Islet of Langerhans (tissue), 1 donor: ENCODE measurements at regions not wholly inside any gene's neighbourhood (a gene's known extent, or its start where the extent isn't known, plus 50 kb on each side); places are given as distances from the start of the nearest gene placed in this dataset.
"Not testable (repeated sequence)": the region's sequence is repeated elsewhere in the genome, so short reads cannot be mapped to it uniquely, and the experiment has no call there.

Experiments used
- FAIRE-seq: peaks from one replicate; lab custom pipeline; 2011; peaks lifted over from hg19 to GRCh38; lab: Jason Lieb, UNC

DNA sequence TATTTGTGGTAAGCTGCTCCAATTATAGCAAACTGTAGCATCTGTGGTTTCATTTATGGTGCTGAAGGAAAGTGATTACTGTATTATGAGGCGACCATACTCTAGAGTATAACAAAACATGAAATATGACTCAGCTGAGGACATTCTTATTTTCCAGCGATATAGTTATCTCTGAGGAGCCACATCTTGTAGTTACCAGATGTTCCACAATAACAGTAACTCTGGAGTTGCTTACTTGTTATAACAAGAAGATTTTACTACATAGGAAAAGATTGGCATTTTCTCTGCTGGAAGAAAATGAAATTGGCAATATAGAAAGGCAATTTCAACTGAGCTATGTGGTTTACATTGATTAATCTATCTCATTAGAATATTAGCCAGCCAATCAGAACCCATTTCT is 1634.2 kb downstream of the PCDH9 start:
- no peak for FAIRE-seq

DNA sequence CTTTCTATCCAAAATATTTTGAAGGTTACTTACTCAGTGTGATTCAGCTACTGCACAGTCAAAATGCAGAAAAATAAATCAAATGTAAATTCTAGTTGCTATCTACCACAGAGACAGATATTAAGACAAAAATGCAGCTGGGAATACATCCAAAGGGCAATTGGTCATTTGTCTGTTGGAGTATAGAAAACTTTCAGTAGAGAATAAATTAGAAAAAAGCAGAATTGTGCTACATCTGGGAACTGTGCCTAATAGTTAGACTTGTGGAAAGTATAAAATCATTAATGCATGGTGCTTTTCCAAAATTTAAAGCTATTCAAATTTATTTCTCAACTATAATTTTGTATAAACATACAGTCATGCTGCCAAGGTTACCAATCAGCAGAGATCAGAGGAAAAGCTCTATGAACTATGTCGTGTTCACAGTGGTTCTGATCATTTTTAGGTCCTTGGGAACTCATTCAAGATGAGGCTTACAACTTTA is 1635.8 kb downstream of the PCDH9 start:
- FAIRE-seq, result no peak

DNA sequence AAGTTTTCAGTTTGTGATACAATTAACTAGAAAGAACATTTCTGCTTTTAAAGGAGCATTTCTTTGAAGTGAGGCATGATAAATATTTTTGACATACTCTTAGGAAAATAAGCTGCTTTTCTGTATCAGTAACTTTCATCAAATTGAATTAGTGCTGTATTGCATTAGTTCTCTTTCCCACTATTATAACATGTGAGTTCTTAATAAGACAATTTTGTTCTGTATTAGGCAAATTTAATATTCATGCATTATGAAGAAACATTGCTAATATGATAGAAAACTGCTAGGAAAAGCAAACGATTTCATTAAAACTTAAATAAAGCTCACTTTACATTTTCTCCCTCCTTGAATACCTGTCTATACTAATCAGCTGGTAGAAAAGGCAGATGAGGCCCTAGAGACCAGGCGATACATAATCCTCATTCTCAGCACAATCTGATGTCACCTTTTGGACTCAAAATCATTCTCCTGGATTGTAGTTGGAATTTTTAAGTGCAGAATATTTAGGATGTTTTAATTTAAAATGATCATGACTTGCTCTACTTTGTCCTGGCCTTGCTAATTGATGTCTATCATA is 1636.8 kb downstream of the PCDH9 start:
- FAIRE-seq, result no peak

DNA sequence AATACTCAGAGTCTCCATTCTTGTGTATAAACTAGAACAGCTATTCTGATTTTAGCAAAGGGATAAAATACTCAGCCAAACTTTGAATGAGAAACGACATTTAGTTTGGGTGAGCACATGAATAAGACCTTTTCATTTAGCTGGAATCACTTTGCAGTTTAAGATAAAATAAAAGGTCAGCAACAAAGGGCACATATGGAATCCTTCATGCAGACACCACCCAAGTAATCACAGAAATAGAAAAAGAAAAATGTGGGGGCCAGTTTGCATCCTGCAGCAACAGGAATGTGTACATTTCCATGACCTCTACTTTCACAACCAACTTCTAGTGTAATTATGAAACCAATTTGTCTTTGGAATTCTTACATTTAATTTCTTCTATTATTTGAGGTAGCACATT is 1637.4 kb downstream of the PCDH9 start:
- no peak for FAIRE-seq

DNA sequence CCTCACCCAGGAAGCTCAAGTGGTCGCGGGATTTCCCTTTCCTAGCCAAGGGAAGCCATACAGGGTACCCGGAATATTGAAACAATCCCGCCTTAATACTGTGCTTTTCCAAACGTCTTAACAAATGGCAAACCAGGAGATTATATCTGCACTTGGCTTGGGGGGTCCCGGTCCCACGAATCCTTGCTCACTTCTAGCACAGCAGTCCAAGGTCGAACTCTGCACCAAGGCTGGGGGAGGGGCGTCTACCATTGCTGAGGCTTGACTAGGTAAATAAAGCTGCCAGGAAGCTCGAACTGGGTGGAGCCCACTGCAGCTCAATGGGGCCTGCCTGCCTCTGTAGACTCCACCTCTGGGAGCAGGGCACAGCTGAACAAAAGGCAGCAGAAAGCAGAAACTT is 1644.8 kb downstream of the PCDH9 start:
- FAIRE-seq, result no peak

DNA sequence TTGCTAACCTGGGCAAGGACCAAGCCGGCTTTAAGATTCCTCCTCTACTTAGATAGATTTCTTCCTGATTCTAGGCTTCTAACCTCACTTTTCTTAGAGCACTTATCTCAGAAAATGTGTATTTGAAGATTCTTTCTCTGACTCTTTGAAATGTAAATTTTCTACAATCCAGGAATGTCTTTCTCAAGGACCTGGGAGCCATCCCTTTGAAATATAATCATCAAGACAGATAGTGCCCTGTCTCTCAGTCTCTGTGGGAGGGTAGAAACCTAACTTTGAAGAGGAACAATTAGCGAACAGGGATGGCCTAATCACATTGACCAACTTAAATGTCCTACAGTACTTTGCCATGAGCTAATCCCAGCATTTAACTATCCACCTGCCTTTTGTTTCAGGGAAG is 1646.0 kb downstream of the PCDH9 start:
- no peak for FAIRE-seq

DNA sequence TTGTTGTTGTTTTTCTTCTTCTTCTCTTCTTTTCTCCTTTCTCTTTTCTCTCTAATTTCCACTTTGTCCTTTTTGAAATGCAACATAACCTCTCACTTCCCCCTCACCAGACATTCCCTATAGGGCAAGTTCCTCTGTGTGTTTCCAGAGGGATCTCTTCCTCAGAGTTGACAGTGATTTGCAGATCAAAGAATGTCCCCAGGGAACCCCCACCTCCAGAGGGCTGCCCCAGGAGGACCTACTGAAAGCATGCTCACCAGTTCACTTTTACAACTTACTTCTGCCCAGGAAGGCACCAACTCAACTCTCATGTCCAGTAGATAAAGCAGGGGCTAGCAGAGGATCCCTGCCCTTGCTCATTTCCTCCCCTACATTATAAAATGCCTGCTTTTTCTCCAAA is 1648.0 kb downstream of the PCDH9 start:
- no peak for FAIRE-seq

DNA sequence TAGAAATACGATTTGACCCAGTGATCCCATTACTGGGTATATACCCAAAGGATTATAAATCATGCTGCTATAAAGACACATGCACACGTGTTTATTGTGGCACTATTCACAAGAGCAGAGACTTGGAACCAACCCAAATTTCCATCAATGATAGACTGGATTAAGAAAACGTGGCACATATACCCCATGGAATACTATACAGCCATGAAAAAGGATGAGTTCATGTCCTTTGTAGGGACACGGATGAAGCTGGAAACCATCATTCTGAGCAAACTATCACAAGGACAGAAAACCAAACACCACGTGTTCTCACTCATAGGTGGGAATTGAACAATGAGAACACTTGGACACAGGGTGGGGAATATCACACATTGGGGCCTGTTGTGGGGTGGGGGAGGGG is 1665.6 kb downstream of the PCDH9 start:
- FAIRE-seq, result not testable (repeated sequence)

DNA sequence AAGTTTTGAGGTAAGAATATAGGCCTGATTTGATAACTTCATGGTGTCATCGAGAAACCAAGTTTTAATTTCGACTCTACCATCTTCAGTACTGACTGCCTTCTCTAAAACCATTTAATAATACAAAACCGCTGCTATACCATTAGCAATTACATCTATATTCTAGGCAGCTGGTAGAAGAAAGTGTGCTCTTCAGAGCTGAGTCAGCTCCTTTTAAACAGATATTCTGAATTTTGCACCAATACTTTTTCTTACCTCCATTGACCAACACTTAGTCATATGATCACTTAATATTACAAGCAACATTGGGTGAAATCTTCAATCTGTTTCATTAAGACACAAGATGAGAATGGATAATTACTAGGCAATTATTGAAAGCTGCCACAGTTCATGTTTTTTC is 1667.8 kb downstream of the PCDH9 start:
- FAIRE-seq, result no peak

DNA sequence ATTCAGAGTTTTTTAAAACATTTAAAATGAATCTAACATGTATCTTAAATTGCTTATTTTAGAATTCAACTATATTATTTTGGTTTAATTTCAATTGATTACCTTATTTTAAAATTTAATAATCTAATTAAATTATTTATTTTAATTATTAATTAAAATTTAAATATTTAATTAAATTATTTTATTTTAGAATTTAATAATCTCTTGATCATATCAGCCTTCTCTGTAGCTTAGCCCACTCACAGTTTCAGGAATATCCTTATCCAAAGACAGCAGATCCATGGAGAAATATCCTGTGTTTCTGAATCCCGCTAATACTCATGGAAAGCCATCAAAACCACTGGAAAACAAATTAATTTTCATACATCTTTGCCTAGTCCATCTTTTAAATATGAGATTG is 1669.2 kb downstream of the PCDH9 start:
- no peak for FAIRE-seq

DNA sequence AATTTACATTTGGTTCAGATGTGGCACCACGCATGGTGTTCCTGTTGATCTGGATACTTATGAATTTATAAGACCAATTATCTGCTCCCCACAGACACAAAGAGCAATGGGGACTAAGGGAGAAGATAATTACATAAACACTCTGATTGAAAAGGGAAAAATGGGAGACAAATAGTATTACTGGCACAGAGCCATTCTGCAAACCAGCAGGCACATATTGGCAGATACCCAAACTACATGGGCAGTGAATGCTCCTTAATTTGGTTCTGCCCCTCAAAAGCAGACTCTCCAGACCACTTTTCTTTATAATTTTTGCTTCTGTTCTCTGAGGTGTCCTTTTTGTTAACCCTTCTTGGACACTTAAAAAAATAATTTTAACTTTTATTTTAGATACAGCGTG is 1674.2 kb downstream of the PCDH9 start:
- FAIRE-seq, result no peak

DNA sequence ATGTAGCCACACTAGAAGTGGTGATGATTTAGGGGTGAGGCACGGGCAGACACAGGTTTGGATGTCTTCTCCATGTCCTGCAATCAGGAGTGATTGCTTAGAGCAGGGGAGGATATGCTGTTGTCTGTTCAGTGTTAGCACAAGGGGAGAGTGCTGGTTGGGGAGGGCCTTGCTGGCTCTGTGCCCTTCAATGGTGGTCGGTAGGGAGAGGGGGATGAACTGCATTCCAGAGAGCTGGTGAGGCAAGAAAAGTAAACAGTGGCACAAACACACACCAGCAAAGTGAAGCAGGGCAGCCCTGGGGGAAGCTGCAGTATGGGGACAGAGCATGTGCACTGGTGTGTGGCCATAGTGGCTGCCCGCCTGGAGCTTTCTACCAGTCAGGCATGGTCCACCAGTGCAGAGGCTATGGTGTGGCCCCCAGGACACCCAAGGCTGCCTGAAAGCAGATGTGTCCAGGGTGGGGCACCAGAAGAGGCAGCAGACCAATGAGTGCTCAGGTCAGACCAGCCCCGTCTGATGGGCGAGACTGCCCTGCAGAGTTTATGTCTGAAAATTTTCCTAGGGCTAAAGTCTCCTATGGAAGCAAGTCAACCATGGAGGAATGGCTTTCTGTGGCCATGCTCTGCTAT is 1676.9 kb downstream of the PCDH9 start:
- FAIRE-seq, result no peak

DNA sequence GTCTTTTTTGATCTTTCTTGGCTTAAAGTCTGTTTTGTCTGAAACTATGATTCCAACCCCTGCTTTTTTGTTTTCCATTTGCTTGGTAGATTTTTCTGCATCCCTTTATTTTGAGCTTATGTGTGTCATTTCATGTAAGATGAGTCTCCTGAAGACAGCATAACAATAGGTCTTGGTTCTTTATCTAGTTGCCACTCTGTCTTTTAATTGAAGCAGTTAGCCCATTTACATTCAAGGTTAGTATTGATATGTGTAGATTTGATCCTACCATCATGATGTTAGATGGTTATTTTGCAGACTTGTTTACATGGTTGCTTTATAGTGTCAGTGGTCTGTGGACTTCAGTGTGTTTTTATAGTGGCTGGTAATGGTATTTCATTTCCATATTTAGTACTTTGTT is 1678.9 kb downstream of the PCDH9 start:
- FAIRE-seq, result no peak

DNA sequence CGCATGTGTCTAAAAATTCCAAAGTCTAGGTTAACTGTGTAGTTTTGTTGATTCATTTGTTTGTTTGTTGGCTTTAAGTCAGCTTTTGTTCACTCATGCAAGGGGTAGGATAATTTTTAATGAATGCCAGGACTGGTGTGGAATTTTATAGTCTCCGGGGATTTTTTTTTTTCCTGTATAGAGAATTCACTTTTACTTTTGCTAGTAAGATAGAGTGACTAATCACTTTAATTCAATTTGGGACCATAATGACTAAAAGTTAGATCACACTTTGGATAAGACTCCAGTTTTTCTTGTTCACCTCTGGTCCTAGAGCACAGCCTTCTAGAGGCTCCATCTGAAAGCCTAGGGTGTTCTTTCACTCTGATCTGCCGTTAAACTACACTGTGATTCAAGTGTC is 1690.0 kb downstream of the PCDH9 start:
- FAIRE-seq, result no peak

DNA sequence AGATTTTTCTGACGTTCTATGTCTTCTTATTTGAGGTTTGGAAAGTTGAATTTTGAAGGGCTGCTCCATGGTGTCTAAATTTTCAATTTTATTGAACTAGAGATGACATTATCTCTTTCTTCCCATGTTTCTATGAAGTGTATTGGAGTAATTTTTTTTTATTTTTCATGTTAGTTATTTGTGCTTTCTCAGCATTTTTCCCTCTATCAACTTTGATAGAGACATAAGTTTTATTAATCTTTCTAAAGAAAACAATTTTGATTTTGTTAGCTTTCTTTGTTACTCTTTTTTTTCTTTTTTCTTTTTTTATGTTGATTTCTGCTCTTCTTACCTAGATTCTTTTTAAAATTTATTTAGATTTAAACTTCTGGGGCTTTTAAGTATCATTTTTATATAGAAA is 1694.8 kb downstream of the PCDH9 start:
- no peak for FAIRE-seq

DNA sequence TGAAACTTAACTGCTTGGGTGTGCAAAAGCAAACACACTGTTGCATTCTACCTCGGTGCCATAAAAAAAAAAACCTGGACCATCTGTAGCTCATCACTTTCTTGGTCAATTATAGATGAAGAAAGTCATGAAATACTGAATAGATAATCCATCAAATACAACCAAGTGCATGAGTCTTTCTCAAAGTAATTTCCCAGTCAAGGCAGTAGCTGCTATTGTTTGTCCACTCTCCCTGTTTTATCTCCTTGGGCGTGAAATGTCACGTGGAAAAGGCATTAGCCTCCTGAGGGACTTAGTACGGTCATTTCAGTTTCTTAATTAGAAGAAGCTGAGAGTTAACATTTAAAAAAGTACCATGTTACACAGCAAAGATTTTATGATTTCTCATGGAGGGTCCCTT is 1697.9 kb downstream of the PCDH9 start:
- FAIRE-seq, result no peak

DNA sequence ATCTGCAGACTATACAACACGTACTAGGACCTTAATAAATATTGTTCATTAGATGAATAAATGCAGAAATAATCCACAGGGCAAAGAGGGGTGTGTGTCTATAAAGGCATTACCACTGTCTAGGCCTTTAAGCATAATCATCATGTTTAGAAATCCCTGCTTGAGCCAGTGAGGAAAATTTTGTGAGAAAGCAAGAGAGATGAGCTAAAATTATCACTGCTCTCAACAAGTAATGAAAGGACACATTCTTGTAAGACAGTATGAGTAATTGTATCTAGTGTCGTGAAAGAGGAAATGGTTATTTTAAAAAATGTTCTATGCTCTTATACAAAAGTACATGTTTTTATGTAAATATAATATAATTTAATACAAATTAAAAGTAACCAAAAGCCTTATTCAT is 1699.4 kb downstream of the PCDH9 start:
- no peak for FAIRE-seq

DNA sequence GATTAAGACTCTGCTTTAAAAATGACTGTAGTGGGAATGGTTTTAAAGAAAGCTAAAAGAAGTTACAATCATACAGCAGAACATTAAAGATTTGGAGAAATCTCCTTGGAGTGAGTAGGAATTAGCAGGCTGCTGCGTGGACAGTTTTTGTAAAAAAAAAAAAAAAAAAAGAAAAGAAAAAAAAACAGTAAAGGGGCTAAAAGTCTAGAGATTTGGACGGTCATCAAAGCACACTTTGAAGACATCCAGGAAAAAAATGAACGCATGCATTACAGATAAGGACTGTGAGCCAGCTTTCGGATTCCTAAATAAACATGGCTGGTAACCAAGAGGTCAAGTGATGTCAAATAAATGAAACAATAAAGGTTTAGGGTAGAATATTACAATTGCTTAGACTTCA is 1700.6 kb downstream of the PCDH9 start:
- FAIRE-seq, result no peak

DNA sequence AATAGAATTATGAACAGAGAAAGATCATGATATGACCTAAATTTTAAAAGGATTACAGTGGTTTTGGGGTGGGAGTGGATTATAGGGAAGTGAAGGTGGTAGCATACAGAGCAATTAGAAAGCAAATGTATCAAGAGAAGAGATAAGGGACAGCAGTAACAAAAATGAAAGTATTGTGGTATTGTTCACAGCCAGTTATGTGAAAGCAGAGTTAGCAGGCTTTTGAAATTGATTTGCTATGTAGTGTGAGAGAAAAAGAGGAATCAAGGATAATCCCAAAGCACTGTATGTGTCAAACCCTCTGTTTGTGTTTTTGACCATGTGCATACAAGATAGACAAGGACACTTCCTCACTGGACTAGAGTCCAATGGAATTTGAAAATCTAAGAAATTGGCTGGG is 1721.4 kb downstream of the PCDH9 start:
- no peak for FAIRE-seq

DNA sequence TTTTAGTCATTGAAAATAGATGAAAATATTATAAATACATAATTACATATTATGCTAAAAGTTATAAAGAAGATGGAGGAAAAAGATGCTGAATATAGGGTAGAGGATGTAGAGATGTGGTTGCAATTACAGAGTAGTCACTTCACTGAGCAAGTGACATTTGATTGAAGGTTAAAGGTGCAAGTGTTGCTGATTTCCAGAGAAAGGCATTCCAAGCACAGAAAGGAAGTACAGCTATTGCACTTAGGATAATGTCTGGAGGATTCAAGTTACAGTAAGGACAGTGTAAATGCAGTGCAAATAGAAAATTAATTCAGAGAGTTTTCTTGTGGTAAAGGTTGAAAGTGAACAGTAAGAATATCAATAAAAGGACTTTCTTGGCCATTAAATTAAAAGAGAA is 1721.8 kb downstream of the PCDH9 start:
- FAIRE-seq, result no peak

DNA sequence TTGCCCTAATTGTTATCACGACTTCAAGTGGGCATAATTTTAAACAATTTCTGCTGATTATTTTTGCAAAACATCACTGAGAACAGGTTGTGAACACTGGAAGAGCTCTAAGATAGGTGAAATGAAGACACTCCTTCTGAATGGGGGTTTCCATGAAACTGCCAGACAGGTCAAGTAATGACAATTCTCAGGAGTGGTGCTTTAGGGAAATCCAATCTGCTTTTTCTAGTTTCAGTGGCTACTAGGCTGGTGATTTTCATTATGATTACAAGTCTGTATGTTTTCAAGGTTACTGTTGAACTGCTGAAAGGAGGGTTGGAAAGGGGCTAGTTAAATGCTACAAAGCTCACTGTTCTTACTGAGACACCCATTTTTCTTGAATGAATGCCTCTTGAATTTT is 1724.2 kb downstream of the PCDH9 start:
- no peak for FAIRE-seq

DNA sequence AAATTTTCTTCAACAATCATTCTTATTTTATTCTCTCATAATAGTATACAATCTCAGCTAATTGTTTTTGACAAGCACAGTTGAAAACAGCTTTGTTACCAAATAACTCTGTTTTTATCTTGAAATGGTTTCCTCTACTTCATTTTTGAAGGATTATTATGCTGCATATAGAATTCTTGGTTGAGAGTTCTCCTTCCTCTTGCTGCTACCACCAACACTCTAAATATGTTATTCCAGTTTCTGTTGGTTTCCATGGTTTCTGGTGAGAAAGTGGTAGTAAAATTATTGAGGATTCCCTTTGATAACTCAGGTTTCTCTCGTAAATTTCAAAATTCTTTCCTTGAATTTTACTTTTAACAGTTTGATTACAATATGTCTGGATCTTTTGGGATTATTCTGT is 1725.9 kb downstream of the PCDH9 start:
- no peak for FAIRE-seq

DNA sequence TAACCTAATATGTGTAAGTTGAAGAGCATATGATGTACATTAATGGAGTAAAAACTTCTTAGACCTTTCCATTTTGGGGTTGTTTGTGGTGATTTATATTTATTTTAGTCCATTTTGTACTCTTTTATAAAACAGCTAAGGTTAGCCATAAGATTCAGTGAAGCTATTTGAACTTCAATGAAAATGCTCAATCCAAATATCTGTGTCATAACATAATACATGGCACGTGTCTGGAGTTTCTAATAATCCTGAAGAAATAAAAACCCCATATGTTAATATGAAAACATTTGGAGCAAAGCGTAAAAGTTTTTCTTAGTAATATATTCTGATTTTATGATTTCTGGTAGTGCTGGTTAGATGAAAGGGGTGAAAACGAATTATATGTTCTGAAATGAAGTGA is 1729.7 kb downstream of the PCDH9 start:
- FAIRE-seq, result no peak

DNA sequence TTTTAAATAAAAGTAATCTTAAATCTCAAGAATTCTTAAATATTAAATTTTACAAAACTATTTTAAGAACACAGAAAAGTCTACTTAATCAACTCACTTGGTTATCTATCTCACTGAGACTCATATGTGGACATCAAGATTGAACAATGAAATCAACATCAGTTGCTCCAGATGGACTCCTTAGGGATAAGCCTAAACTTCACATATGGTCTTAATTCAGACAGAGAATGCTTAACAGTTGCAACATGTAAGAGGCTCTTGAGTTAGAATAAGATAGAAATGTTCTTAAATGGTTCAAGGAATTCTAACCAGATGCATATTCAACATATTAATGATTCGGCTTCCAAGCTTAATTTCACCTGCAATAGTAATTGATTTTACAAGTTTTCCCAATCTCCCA is 1730.9 kb downstream of the PCDH9 start:
- FAIRE-seq, result no peak

DNA sequence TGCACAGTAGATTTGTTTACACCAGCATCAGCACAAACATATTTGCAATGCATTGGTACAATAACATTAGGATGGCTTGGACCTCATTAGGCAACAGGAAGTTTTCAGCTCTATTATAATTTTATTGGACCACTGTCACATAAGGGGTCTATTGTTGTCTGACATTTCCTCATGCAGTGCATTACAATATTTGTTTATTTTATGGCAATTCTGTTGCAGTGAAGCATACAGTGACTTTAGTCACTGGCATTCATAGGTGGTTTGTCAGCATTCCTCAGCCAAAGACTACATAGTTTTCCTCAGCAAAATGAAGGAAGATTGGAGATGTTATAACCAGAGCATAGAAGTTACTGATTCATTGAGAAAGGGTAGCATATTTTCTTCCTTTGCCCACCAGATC is 1732.9 kb downstream of the PCDH9 start:
- no peak for FAIRE-seq
